ENCODE measurements at regions not wholly inside any gene's neighbourhood (a gene's known extent, or its start where the extent isn't known, plus 50 kb on each side); places are given as distances from the start of the nearest gene placed in this dataset.
"Not testable (repeated sequence)": the region's sequence is repeated elsewhere in the genome, so short reads cannot be mapped to it uniquely, and the experiment has no call there.

- no peaks in the 10 kb centered on the region for H3K36me3 Mint-ChIP-seq (ENCODE audit: unreplicated experiment)
- no peak overlapping the region for H3K27ac Mint-ChIP-seq (ENCODE audit: unreplicated experiment)
- DNase-seq (ENCODE audit: extremely low spot score, unreplicated experiment), result no peak
- peaks cover 3% of the 10 kb centered on the region for H3K27me3 Mint-ChIP-seq (ENCODE audit: unreplicated experiment)
- peaks cover 21% of the 10 kb centered on the region for H3K9me3 Mint-ChIP-seq (ENCODE audit: unreplicated experiment)
- H3K4me3 Mint-ChIP-seq (ENCODE audit: unreplicated experiment), result no peak overlapping the region
- TF ChIP-seq CTCF (IDR thresholded peaks at IDR 0.05), result no peak
- H3K4me1 Mint-ChIP-seq (ENCODE audit: unreplicated experiment), result no peaks in the 10 kb centered on the region
Observed at GRCh38 chr6:82467338-82467737, 103.7 kb downstream of the TPBG start.

DNA sequence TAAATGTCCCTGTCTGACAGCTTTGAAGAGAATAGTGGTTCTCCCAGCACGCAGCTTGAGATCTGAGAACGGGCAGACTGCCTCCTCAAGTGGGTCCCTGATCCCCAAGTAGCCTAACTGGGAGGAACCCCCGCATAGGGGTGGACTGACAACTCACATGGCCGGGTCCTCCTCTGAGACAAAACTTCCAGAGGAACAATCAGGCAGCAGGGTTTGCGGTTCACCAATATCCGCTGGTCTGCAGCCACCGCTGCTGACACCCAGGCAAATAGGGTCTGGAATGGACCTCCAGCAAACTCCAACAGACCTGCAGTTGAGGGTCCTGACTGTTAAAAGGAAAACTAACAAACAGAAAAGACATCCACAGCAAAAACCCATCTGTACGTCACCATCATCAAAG, 106.5 kb downstream of the TPBG start:
- H3K27ac Mint-ChIP-seq (ENCODE audit: unreplicated experiment); H3K36me3 Mint-ChIP-seq (ENCODE audit: unreplicated experiment); H3K27me3 Mint-ChIP-seq (ENCODE audit: unreplicated experiment); H3K4me1 Mint-ChIP-seq (ENCODE audit: unreplicated experiment); H3K4me3 Mint-ChIP-seq (ENCODE audit: unreplicated experiment): not testable (repeated sequence)
- DNase-seq (ENCODE audit: extremely low spot score, unreplicated experiment), result peak; percentile 63
- H3K9me3 Mint-ChIP-seq (ENCODE audit: unreplicated experiment), result peaks cover 27% of the 10 kb centered on the region

GRCh38 chr6:82475106-82475505, 111.5 kb downstream of the TPBG start:
- H3K9me3 Mint-ChIP-seq (ENCODE audit: unreplicated experiment), result peaks cover 10% of the 10 kb centered on the region
- not testable (repeated sequence) for DNase-seq (ENCODE audit: extremely low spot score, unreplicated experiment); H3K36me3 Mint-ChIP-seq (ENCODE audit: unreplicated experiment); H3K27ac Mint-ChIP-seq (ENCODE audit: unreplicated experiment); H3K4me3 Mint-ChIP-seq (ENCODE audit: unreplicated experiment); H3K4me1 Mint-ChIP-seq (ENCODE audit: unreplicated experiment); H3K27me3 Mint-ChIP-seq (ENCODE audit: unreplicated experiment)

DNA sequence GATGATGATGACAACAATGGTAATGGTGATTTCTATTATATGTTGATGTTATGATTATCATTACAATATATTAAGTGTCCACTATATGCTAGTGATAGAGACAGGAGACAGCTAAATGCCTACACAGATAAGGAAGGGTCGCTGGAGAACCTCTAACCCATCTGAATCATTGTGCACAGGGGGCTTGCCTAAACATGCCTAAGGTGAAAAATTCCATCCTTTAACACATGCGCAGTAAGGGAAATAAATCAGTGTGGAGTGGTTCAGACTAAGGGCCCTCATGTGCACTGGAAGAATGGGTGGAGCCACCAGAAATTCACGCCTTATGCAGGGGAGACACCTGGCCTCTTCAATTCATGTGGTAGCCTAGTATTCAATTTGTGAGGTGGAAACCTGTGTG, 120.4 kb downstream of the TPBG start:
- no peak overlapping the region for H3K27ac Mint-ChIP-seq (ENCODE audit: unreplicated experiment)
- no peak for TF ChIP-seq CTCF (IDR thresholded peaks at IDR 0.05)
- DNase-seq (ENCODE audit: extremely low spot score, unreplicated experiment), result no peak
- peaks cover 18% of the 10 kb centered on the region for H3K27me3 Mint-ChIP-seq (ENCODE audit: unreplicated experiment)
- no peaks in the 10 kb centered on the region for H3K36me3 Mint-ChIP-seq (ENCODE audit: unreplicated experiment)
- H3K4me3 Mint-ChIP-seq (ENCODE audit: unreplicated experiment), result no peak overlapping the region
- H3K4me1 Mint-ChIP-seq (ENCODE audit: unreplicated experiment), result no peaks in the 10 kb centered on the region
- peaks cover 14% of the 10 kb centered on the region for H3K9me3 Mint-ChIP-seq (ENCODE audit: unreplicated experiment)

DNA sequence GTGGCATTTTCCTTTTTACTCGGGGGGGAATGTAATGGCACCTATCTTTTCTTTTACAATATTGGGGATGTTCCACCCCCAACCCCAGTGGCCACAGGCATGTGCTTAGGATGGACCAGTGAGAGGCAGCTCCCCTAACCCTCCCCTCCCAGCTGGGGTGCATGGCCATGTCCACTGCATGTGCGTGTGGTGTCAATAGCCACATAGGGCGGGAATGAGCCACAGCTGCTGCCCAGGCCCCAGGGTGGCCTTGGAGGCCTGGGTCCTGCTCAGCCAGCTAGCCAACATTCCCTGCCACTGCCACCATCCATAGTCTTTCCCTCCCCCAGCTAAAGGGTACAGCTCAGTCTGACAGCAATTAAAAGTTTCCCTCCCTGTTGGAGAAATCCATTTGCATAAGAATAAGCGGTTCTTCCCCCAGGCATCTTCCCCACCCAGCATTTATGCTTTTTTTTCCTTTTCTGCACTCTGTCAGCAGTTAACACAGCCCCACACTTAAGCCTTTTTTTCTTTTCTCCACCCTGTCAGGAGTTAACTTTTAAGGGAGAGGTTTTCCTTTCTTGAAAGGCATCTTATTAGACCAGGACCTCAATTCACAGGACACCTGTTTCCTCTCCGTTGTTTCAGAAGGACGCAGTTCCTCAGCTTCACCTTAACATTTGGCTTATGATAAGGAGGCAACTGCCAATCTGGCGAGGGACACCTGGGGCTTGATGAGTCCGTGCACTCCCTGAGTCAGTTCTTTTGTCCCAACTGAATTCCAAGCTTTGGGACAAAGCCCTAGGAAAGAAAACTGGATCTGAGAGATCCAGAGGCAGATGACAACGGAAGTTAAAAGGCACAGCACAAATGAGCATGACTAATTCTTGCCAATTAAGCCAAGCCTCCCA, 121.4 kb downstream of the TPBG start:
- H3K9me3 Mint-ChIP-seq (ENCODE audit: unreplicated experiment), result peaks cover 17% of the 10 kb centered on the region
- H3K4me1 Mint-ChIP-seq (ENCODE audit: unreplicated experiment), result no peaks in the 10 kb centered on the region
- DNase-seq (ENCODE audit: extremely low spot score, unreplicated experiment), result no peak
- H3K27ac Mint-ChIP-seq (ENCODE audit: unreplicated experiment), result no peak overlapping the region
- TF ChIP-seq CTCF (IDR thresholded peaks at IDR 0.05), result no peak
- no peak overlapping the region for H3K4me3 Mint-ChIP-seq (ENCODE audit: unreplicated experiment)
- peaks cover 18% of the 10 kb centered on the region for H3K27me3 Mint-ChIP-seq (ENCODE audit: unreplicated experiment)
- no peaks in the 10 kb centered on the region for H3K36me3 Mint-ChIP-seq (ENCODE audit: unreplicated experiment)

- no peaks in the 10 kb centered on the region for H3K36me3 Mint-ChIP-seq (ENCODE audit: unreplicated experiment)
- no peak for DNase-seq (ENCODE audit: extremely low spot score, unreplicated experiment)
- no peak overlapping the region for H3K4me3 Mint-ChIP-seq (ENCODE audit: unreplicated experiment)
- H3K27me3 Mint-ChIP-seq (ENCODE audit: unreplicated experiment), result peaks cover 14% of the 10 kb centered on the region
- H3K4me1 Mint-ChIP-seq (ENCODE audit: unreplicated experiment), result no peaks in the 10 kb centered on the region
- peaks cover 17% of the 10 kb centered on the region for H3K9me3 Mint-ChIP-seq (ENCODE audit: unreplicated experiment)
- no peak overlapping the region for H3K27ac Mint-ChIP-seq (ENCODE audit: unreplicated experiment)
- no peak for TF ChIP-seq CTCF (IDR thresholded peaks at IDR 0.05)
Observed at GRCh38 chr6:82487895-82488294, 124.3 kb downstream of the TPBG start.
